Left lung (tissue), 4 donors: ENCODE measurements at regions not wholly inside any gene's neighbourhood (a gene's known extent, or its start where the extent isn't known, plus 50 kb on each side); places are given as distances from the start of the nearest gene placed in this dataset.
A peak's percentile ranks its signal among the peaks of the same experiment; 100 is the strongest.

ENCODE experiments used
- ATAC-seq: fragments of 200-7000 bp; cut with Tn5 transposase; one replicate; pipeline ENCODE4 v1.9.1; 2020; ENCODE audit warnings: moderate library complexity
- DNase-seq, 4 donors: peaks; one replicate each; pipeline ENCODE4 v3.0.0-alpha.2; 2013 to 2020
- H3K27ac ChIP-seq, 2 donors: fragments of 200-600 bp; sonication (generic) in 1 of 2; one replicate each; pipeline versions ENCODE4 v1.5.0 to v1.8.0; 2020 to 2021
- H3K27me3 ChIP-seq, 2 donors: fragments of 200-600 bp; sonication (generic) in 1 of 2; one replicate each; pipeline versions ENCODE4 v1.5.0 to v1.8.0; 2020 to 2021
- H3K36me3 ChIP-seq, 2 donors: fragments of 200-600 bp; sonication (generic) in 1 of 2; one replicate each; pipeline versions ENCODE4 v1.5.0 to v1.8.0; 2020 to 2021
- H3K4me1 ChIP-seq, 2 donors: fragments of 200-600 bp; one replicate each; pipeline ENCODE4 v1.8.0; 2021
- H3K4me3 ChIP-seq, 2 donors: fragments of 200-600 bp; sonication (generic) in 1 of 2; one replicate each; pipeline versions ENCODE4 v1.5.0 to v1.8.0; 2020 to 2021; ENCODE audit warnings: mild to moderate bottlenecking in 1 of 2
- H3K9me3 ChIP-seq, 2 donors: fragments of 200-600 bp; sonication (generic) in 1 of 2; one replicate each; pipeline versions ENCODE4 v1.5.0 to v1.8.0; 2020 to 2021
- intact Hi-C, 2 donors: fragments of 100-400 bp; cut with DNase I; formaldehyde crosslinking; loops; one replicate each; pipeline versions ENCODE4 v1.11.2 to v1.14.2; 2022
- TF ChIP-seq, protein P1 (sequence below), 2 donors: fragments of 200-600 bp; sonication (generic) in 1 of 2; IDR thresholded peaks; one replicate each; pipeline versions ENCODE4 v1.5.0 to v1.8.0; 2021; ENCODE audit warnings: antibody characterized with exemption in 2 of 2
- donor health status: DM: no; HTN: yes; CAD: no.
- donor health status: DM: no; HTN: no; CAD: no.

DNA sequence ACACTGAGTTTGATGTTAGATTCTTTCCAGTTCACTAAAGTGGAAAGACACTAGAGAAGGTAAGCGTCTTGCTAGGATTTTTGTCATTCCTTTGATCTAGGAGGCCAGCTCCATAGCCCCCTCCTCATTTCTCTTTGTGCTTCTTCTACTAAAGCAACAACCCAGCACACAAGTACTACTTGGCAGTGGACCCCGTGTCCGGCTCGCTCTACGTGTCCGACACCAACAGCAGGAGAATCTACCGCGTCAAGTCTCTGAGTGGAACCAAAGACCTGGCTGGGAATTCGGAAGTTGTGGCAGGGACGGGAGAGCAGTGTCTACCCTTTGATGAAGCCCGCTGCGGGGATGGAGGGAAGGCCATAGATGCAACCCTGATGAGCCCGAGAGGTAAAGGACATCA is 76.6 kb upstream of the WWC1 start:
- no peaks in the 10 kb centered on the region for H3K36me3 ChIP-seq
- H3K9me3 ChIP-seq = no peaks in the 10 kb centered on the region
- no peaks in the 10 kb centered on the region for H3K4me1 ChIP-seq
- no peak for ATAC-seq
- no peaks in the 10 kb centered on the region for H3K27me3 ChIP-seq
- H3K27ac ChIP-seq = peak overlapping the region in 1 of 2 donors; percentile 4
- intact Hi-C loops = loop anchor here in 1 of 2 donors (10.0 kb wide), 2 partner anchors 100 to 490 kb away; no protein-coding TSS in a partner anchor
- no peak for DNase-seq
- TF ChIP-seq, protein P1, sequence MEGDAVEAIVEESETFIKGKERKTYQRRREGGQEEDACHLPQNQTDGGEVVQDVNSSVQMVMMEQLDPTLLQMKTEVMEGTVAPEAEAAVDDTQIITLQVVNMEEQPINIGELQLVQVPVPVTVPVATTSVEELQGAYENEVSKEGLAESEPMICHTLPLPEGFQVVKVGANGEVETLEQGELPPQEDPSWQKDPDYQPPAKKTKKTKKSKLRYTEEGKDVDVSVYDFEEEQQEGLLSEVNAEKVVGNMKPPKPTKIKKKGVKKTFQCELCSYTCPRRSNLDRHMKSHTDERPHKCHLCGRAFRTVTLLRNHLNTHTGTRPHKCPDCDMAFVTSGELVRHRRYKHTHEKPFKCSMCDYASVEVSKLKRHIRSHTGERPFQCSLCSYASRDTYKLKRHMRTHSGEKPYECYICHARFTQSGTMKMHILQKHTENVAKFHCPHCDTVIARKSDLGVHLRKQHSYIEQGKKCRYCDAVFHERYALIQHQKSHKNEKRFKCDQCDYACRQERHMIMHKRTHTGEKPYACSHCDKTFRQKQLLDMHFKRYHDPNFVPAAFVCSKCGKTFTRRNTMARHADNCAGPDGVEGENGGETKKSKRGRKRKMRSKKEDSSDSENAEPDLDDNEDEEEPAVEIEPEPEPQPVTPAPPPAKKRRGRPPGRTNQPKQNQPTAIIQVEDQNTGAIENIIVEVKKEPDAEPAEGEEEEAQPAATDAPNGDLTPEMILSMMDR (IDR thresholded peaks at IDR 0.05) = no peak
- H3K4me3 ChIP-seq = no peak overlapping the region

DNA sequence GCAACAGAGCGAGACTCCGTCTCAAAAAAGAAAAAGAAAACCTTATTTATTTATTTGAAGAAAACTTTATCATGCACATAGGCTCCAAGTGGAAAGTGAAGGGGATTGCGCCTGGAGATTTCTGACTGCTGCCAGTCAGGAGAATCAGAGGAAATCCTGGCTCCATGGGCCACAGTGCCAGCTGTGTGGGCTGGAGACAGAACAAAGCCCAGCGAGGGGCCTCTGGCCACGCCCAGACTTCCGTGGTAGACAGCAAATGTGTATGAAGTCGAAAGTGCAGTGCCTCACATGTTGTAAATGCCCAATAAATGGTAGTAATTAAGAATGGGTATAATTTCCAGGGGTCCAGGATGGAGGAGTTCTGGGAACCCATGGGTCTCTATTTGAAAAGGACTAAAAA is 75.8 kb upstream of the WWC1 start:
- H3K36me3 ChIP-seq = no peaks in the 10 kb centered on the region
- TF ChIP-seq, protein P1 (IDR thresholded peaks at IDR 0.05) = no peak
- H3K4me3 ChIP-seq = no peak overlapping the region
- H3K27ac ChIP-seq = no peak overlapping the region
- H3K4me1 ChIP-seq = no peaks in the 10 kb centered on the region
- H3K27me3 ChIP-seq = no peaks in the 10 kb centered on the region
- intact Hi-C loops = loop anchor here in 1 of 2 donors (10.0 kb wide), 2 partner anchors 101 to 491 kb away; no protein-coding TSS in a partner anchor
- ATAC-seq = no peak
- no peak for DNase-seq
- H3K9me3 ChIP-seq = no peaks in the 10 kb centered on the region

DNA sequence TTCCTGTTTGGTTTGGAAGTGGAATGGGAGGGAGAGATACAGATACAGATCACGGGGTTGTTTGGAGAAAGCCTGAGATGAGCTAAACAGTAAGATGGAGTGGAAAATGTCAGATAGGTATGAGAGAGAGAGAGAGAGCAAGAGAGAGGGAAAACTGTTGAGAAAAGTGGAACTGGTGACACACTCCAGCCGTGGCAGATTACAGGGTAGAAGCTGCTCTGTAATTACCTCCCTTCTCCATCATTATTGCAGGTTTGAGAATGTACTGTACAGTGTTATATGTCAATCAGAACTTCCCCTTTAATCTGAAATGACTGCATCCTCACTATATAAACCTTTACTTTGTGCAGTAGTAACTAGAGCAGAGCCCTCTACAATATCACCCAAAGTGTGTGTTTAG is 74.5 kb upstream of the WWC1 start:
- ATAC-seq (no peak), DNase-seq (no peak)
- TF ChIP-seq, protein P1 (IDR thresholded peaks at IDR 0.05) = no peak
- Histone ChIP-seq H3K36me3 (no peaks in the 10 kb centered on the region), H3K4me3 (no peak overlapping the region), H3K9me3 (no peaks in the 10 kb centered on the region), H3K27me3 (no peaks in the 10 kb centered on the region), H3K4me1 (no peaks in the 10 kb centered on the region), H3K27ac (no peak overlapping the region)
- intact Hi-C loops = loop anchor here in 1 of 2 donors (10.0 kb wide), 2 partner anchors 102 to 492 kb away; no protein-coding TSS in a partner anchor

DNA sequence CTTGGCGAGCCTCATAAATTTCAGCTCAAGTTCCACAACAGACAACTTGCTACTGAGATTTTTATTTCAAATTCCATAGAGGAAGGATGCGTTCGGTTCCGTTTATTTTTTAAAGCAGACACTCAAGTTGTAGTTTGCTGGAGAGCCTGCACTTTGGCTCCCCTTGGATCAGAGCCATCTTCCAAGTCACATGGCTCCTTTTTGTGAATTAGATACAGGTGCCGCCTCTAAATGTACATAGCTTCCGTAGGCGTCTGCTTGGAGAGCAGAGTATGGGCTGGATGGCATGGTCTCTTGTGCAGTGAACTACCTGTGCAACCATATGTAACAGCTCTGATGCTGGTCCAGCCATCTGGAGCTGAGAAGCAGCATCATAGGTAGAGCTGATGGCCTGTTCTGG is 73.9 kb upstream of the WWC1 start:
- Histone ChIP-seq H3K9me3 (no peaks in the 10 kb centered on the region), H3K36me3 (no peaks in the 10 kb centered on the region), H3K4me3 (no peak overlapping the region), H3K27me3 (no peaks in the 10 kb centered on the region), H3K27ac (no peak overlapping the region), H3K4me1 (no peaks in the 10 kb centered on the region)
- DNase-seq = no peak
- ATAC-seq = no peak
- intact Hi-C loops = loop anchor here in 1 of 2 donors (10.0 kb wide), 2 partner anchors 103 to 493 kb away; no protein-coding TSS in a partner anchor
- TF ChIP-seq, protein P1 (IDR thresholded peaks at IDR 0.05) = no peak

DNA sequence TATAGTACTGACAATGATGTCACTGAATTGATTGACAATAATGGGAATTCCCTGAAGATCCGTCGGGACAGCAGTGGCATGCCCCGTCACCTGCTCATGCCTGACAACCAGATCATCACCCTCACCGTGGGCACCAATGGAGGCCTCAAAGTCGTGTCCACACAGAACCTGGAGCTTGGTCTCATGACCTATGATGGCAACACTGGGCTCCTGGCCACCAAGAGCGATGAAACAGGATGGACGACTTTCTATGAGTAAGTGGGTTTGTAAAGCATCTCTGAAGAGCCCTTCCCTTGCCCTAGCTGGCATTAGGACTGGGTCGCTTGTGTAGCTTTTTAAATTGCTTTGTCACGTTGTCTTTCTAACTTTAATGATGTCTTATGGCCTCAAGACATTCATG is 72.7 kb upstream of the WWC1 start:
- Histone ChIP-seq H3K4me3 (no peak overlapping the region), H3K27ac (no peak overlapping the region), H3K4me1 (no peaks in the 10 kb centered on the region), H3K36me3 (no peaks in the 10 kb centered on the region), H3K9me3 (no peaks in the 10 kb centered on the region), H3K27me3 (no peaks in the 10 kb centered on the region)
- intact Hi-C loops = loop anchor here in 1 of 2 donors (10.0 kb wide), 2 partner anchors 104 to 494 kb away; no protein-coding TSS in a partner anchor
- no peak for ATAC-seq
- no peak for DNase-seq
- TF ChIP-seq, protein P1 (IDR thresholded peaks at IDR 0.05) = no peak
